B cell (primary cell): ENCODE measurements at regions not wholly inside any gene's neighbourhood (a gene's known extent, or its start where the extent isn't known, plus 50 kb on each side); places are given as distances from the start of the nearest gene placed in this dataset.

Experiments
- ATAC-seq: fragments of 200-7000 bp; cut with Tn5 transposase; one replicate; pipeline ENCODE4 v1.10.0; 2021; ENCODE audit warnings: low read depth, mild to moderate bottlenecking, moderate number of reproducible peaks, moderate library complexity
- CTCF ChIA-PET: fragments of 350-600 bp; sonication (Branson Sonifier 250); formaldehyde crosslinking; loops from one replicate; lab custom pipeline; 2021; ENCODE audit warnings: antibody characterized with exemption, inconsistent platforms; lab: Charles Lee
- POLR2A ChIA-PET: fragments of 350-600 bp; sonication (Branson Sonifier 250); formaldehyde crosslinking; loops from one replicate; lab custom pipeline; 2021; ENCODE audit warnings: antibody characterized with exemption; lab: Charles Lee
- DNase-seq: peaks from one replicate; pipeline ENCODE4 v3.0.0; 2013
- H2AFZ ChIP-seq: 2 replicates; pipeline ENCODE4 v1.6.1; 2012; ENCODE audit warnings: mild to moderate bottlenecking, low read depth, low read length; ENCODE audit not compliant: insufficient read depth, poor library complexity, severe bottlenecking
- H3K27ac ChIP-seq, 2 donors: 1 replicate in 1 of 2; 2 replicates in 1 of 2; pipeline ENCODE4 v1.5.1; 2012 to 2013; ENCODE audit warnings: low read length in 2 of 2, mild to moderate bottlenecking in 2 of 2, moderate library complexity in 1 of 2
- H3K27me3 ChIP-seq, 4 experiments: fragments of 200-600 bp in 1 of 4; sonication (generic) in 1 of 4; replicated peaks in 1 of 4; 1 replicate in 2 of 4; 2 replicates in 2 of 4; pipeline versions ENCODE4 v1.6.1 to v1.7.0; 2013 to 2016; ENCODE audit warnings: low read length in 3 of 4, mild to moderate bottlenecking in 2 of 4, mixed read lengths in 1 of 4, moderate library complexity in 1 of 4; ENCODE audit not compliant: insufficient read depth in 4 of 4, control insufficient read depth in 3 of 4; ENCODE audit errors: control extremely low read depth in 1 of 4
- H3K36me3 ChIP-seq, 2 experiments: replicated peaks in 1 of 2; 1 replicate in 1 of 2; 2 replicates in 1 of 2; pipeline versions ENCODE4 v1.6.1 to v1.7.1; 2013; ENCODE audit warnings: low read length in 1 of 2; ENCODE audit not compliant: insufficient read depth in 2 of 2, control insufficient read depth in 1 of 2; ENCODE audit errors: control extremely low read depth in 1 of 2, extremely low read depth in 1 of 2
- H3K4me1 ChIP-seq, 2 donors: fragments of 200-600 bp in 1 of 2; sonication (generic) in 1 of 2; 1 replicate in 1 of 2; 2 replicates in 1 of 2; pipeline versions ENCODE4 v1.5.1 to v1.6.1; 2013 to 2017; ENCODE audit warnings: low read length in 2 of 2; ENCODE audit not compliant: control insufficient read depth in 2 of 2, insufficient read depth in 2 of 2
- H3K4me2 ChIP-seq: replicated peaks from 2 replicates; pipeline ENCODE3; 2012; ENCODE audit warnings: mild to moderate bottlenecking, low read depth, low read length; ENCODE audit not compliant: poor library complexity, severe bottlenecking
- H3K4me3 ChIP-seq, 5 experiments: fragments of 200-600 bp in 1 of 5; sonication (generic) in 1 of 5; 1 replicate in 3 of 5; 2 replicates in 2 of 5; pipeline versions ENCODE4 v1.5.1 to v1.7.0; 2011 to 2016; ENCODE audit warnings: low read length in 4 of 5, mild to moderate bottlenecking in 4 of 5, low read depth in 2 of 5, control low read depth in 1 of 5, moderate library complexity in 1 of 5; ENCODE audit not compliant: insufficient read depth in 1 of 5; ENCODE audit errors: control extremely low read depth in 1 of 5, extremely low read depth in 1 of 5
- H3K79me2 ChIP-seq: fragments of 200-600 bp; sonication (generic); one replicate; pipeline ENCODE4 v1.6.0; 2016; ENCODE audit warnings: low read length; ENCODE audit not compliant: control insufficient read depth, insufficient read depth
- H3K9ac ChIP-seq: fragments of 200-600 bp; sonication (generic); 2 replicates; pipeline ENCODE4 v1.6.1; 2017; ENCODE audit warnings: mild to moderate bottlenecking, low read length, moderate library complexity
- H3K9me3 ChIP-seq, 3 donors: one replicate each; pipeline versions ENCODE4 v1.6.1 to v1.7.1; 2013; ENCODE audit warnings: low read length in 2 of 3; ENCODE audit not compliant: control insufficient read depth in 2 of 3, insufficient read depth in 1 of 3; ENCODE audit errors: control extremely low read depth in 1 of 3
- H4K20me1 ChIP-seq: 2 replicates; pipeline ENCODE4 v1.6.0; 2012; ENCODE audit warnings: mild to moderate bottlenecking, low read length; ENCODE audit not compliant: insufficient read depth, control insufficient read depth, poor library complexity, severe bottlenecking
- H3K27ac Mint-ChIP-seq: one replicate; pipeline ENCODE4 v1.8.0; 2021; ENCODE audit warnings: mixed read lengths
- H3K27me3 Mint-ChIP-seq: one replicate; pipeline ENCODE4 v1.8.0; 2021; ENCODE audit warnings: mixed read lengths
- H3K4me1 Mint-ChIP-seq: one replicate; pipeline ENCODE4 v1.8.0; 2021; ENCODE audit warnings: mixed read lengths
- H3K4me3 Mint-ChIP-seq: one replicate; pipeline ENCODE4 v1.8.0; 2021; ENCODE audit warnings: mixed read lengths
- H3K9me3 Mint-ChIP-seq: one replicate; pipeline ENCODE4 v1.8.0; 2022; ENCODE audit warnings: mixed read lengths; ENCODE audit not compliant: insufficient read depth
- EZH2 ChIP-seq: IDR thresholded peaks from 2 replicates; pipeline ENCODE4 v1.6.1; 2012; ENCODE audit warnings: borderline replicate concordance, low read depth, mild to moderate bottlenecking, moderate library complexity, low read length; ENCODE audit not compliant: insufficient read depth, poor library complexity, severe bottlenecking
- WGBS: methylation state at CpG from one replicate; pipeline ENCODE4 v1.1.5; 2013; ENCODE audit warnings: missing lambda C conversion rate; ENCODE audit not compliant: insufficient coverage; 5-methylcytosine and 5-hydroxymethylcytosine counted together
- intact Hi-C: fragments of 100-400 bp; cut with micrococcal nuclease; formaldehyde crosslinking; loops from one replicate; pipeline ENCODE4 v1.10.0; 2022
- TF ChIP-seq, protein P1 (sequence below): fragments of 200-600 bp; IDR thresholded peaks from one replicate; pipeline ENCODE4 v1.8.0; 2022; ENCODE audit warnings: antibody characterized with exemption, mild to moderate bottlenecking

DNA sequence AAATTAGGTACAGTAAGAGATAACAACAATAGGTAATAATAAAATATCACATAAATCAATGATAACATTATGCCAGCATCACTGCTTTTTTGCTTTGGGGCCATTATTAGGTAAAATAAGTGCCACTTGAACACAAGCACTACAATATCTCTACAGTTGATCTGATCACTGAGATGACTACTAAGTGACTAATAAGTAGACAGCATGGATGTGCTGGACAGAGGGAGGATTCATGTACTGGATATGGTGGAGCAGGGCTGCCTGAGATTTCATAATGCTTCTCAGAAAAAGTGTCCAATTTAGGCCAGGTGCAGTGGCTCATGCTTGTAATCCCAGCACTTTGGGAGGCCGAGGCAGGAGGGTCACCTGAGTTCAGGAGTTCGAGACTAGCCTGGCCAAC, 137.8 kb upstream of the IL1RAPL2 start:
- H3K4me3 ChIP-seq: no peak overlapping the region
- Mint-ChIP-seq H3K27ac (no peak overlapping the region), H3K4me1 (no peaks in the 10 kb centered on the region), H3K27me3 (no peaks in the 10 kb centered on the region), H3K4me3 (no peak overlapping the region), H3K9me3 (no peaks in the 10 kb centered on the region)
- H3K36me3 ChIP-seq: no peaks in the 10 kb centered on the region
- no peaks in the 10 kb centered on the region for H3K27me3 ChIP-seq
- no peaks in the 10 kb centered on the region for H3K9me3 ChIP-seq
- H3K79me2 ChIP-seq: no peaks in the 10 kb centered on the region
- no peak overlapping the region for H2AFZ ChIP-seq
- 77% methylated on average over 2 of the region's 2 CpGs for WGBS
- no peaks in the 10 kb centered on the region for H3K4me1 ChIP-seq
- intact Hi-C loops: no loop called here
- CTCF ChIA-PET: no interaction called here
- H4K20me1 ChIP-seq: no peaks in the 10 kb centered on the region
- DNase-seq (no peak), ATAC-seq (no peak)
- H3K4me2 ChIP-seq: no peak overlapping the region
- H3K9ac ChIP-seq: no peak overlapping the region
- POLR2A ChIA-PET: no interaction called here
- TF ChIP-seq, protein P1, sequence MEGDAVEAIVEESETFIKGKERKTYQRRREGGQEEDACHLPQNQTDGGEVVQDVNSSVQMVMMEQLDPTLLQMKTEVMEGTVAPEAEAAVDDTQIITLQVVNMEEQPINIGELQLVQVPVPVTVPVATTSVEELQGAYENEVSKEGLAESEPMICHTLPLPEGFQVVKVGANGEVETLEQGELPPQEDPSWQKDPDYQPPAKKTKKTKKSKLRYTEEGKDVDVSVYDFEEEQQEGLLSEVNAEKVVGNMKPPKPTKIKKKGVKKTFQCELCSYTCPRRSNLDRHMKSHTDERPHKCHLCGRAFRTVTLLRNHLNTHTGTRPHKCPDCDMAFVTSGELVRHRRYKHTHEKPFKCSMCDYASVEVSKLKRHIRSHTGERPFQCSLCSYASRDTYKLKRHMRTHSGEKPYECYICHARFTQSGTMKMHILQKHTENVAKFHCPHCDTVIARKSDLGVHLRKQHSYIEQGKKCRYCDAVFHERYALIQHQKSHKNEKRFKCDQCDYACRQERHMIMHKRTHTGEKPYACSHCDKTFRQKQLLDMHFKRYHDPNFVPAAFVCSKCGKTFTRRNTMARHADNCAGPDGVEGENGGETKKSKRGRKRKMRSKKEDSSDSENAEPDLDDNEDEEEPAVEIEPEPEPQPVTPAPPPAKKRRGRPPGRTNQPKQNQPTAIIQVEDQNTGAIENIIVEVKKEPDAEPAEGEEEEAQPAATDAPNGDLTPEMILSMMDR: no peak
- TF ChIP-seq EZH2: no peak
- no peak overlapping the region for H3K27ac ChIP-seq

GRCh38 chrX:104427693-104428092, 138.3 kb upstream of the IL1RAPL2 start:
- Histone ChIP-seq H3K27me3 (no peaks in the 10 kb centered on the region), H3K9ac (no peak overlapping the region), H3K36me3 (no peaks in the 10 kb centered on the region), H3K79me2 (no peaks in the 10 kb centered on the region), H4K20me1 (no peaks in the 10 kb centered on the region), H2AFZ (no peak overlapping the region), H3K4me3 (no peak overlapping the region), H3K27ac (no peak overlapping the region), H3K4me1 (no peaks in the 10 kb centered on the region), H3K9me3 (no peaks in the 10 kb centered on the region), H3K4me2 (no peak overlapping the region)
- DNase-seq (no peak), ATAC-seq (no peak)
- Mint-ChIP-seq H3K9me3 (no peaks in the 10 kb centered on the region), H3K27ac (no peak overlapping the region), H3K27me3 (no peaks in the 10 kb centered on the region), H3K4me1 (no peaks in the 10 kb centered on the region), H3K4me3 (no peak overlapping the region)
- intact Hi-C loops: no loop called here
- ChIA-PET CTCF (no interaction called here), POLR2A (no interaction called here)
- TF ChIP-seq, protein P1: no peak
- no peak for TF ChIP-seq EZH2
- no CpG with 5 or more reads among the region's 3 CpGs for WGBS
